ENCODE measurements at regions not wholly inside any gene's neighbourhood (a gene's known extent, or its start where the extent isn't known, plus 50 kb on each side); places are given as distances from the start of the nearest gene placed in this dataset.
"Not testable (repeated sequence)": the region's sequence is repeated elsewhere in the genome, so short reads cannot be mapped to it uniquely, and the experiment has no call there.

DNA sequence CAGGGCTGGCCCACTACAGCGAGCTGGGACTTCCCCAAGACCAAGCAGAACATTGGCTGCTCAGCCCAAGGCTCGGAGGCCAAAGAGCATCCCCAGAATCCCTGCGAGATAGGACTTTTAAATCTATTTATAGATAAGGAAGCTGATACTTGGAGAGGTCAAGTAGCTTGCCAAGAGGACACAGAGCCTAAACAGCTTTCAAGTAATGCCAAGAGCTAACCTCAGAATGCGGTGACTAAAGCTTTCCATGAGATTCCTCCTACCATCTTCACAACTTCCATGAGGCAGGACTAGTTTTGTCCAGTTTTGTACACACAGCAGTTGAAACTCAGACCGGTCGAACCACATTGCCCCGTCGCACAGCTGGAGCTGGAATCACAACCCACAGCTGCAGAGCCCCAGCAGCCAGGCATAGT is 168.1 kb upstream of the TOP1 start:
- DNase-seq: no peak

DNA sequence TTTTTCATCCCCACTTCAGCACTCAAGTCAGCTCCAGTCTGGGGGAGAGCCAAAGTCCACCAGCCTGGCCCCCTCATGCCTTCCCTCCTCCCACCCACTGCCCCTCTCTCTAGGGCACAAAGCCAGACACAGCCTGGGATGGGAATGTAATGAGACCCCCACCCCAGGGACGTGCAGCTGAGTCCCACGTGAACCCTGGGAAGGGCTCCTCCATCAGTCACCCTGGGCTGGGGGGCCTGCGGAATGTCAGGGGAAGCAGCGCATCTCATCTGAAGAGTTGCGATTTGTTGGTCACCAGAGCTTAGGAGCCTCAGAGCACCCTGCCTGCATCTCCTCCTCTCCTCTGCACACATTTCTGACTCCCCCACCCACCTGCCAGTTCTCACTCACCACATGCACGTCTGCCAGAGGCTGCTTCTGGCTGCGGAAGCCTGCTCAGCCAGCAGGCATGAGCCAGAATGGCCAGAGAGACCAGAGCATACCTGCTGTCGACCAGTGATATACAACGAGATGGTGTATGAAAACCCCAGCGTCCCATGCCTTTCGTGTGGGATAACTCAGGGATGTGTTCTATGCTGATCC is 167.1 kb upstream of the TOP1 start:
- no peak for DNase-seq

DNA sequence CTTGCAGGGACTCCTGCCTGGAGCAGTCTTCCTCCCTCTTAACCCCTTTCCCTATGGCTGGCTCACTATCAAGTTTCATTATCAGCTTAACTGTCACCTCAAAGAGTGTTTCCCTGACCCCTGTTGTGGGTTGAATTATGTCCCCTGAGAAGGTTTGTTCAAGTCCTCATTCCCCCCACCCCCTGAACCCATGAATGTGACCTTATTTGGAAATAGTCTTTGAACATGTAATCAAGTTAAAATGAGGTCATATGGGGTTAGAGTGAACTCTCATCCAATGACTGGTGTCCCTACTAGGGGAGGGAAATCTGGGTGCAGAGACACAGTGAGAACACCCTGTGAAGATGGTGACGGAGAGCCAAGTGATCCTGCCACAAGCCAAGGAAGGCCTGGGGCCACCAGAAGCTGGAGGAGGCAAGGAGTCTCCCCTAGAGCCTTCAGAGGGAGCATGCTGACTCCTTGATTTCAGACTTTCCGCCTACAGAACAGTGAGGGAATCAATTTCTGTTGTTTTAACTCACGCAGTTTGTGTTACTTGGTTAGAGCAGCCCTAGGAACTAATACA is 165.2 kb upstream of the TOP1 start:
- DNase-seq: no peak

DNA sequence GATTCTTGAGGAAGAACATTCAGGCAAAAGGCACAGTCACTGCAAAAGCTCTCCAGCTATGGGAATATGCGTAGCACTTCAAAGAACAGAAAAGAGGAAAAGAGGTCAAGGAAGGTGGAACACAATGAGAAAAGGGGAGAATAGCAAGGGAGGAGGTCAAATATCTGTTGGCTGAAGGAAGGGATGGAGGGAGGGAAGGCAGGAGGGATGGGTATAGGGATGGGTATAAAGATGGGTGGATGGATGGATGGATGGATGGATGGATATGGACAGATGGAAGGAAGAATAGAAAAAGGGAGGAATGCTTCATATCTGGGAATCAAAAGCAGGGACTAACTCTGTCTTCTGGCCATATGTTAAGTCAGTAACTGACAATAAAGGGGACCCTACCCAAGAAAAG is 164.2 kb upstream of the TOP1 start:
- no peak for DNase-seq

DNA sequence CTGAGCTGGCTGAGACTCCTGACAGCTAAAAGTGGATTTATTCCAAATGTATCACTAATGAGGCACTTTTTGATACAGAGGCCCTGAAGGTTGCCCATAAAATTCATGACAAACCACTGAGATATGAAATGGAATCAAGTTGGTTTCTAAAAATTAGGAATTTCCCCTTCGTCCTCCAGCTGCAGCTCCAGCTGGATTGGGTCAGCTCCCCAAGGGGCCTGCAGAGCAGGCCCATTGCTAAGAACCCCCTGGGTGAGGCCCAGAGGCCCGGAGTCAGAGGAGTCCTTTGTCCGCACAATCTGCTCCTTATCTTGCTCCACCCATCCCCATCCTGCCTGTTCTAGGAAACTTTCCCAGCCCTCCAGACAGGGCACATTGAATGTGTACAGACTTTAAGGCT is 163.5 kb upstream of the TOP1 start:
- DNase-seq: no peak

DNA sequence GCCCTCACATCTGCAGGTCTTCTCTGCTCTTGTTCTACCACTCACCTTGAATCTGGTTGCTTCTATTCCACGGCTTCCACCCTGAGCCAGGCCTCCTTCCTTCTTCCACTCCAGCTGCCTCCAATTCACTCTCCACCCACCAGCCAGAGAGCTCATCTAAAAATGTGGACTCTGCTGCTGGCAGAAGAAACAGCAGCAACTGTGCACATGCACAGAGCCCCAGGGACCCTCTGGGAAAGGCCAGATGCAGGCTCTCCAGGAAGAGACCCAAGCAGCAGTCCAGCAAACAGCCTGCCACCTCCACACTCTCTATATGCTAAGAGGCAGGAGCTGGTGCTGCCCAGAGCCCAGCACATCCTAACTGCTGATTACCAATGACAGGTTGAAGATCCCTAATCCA is 162.6 kb upstream of the TOP1 start:
- DNase-seq: peak; percentile 36

DNA sequence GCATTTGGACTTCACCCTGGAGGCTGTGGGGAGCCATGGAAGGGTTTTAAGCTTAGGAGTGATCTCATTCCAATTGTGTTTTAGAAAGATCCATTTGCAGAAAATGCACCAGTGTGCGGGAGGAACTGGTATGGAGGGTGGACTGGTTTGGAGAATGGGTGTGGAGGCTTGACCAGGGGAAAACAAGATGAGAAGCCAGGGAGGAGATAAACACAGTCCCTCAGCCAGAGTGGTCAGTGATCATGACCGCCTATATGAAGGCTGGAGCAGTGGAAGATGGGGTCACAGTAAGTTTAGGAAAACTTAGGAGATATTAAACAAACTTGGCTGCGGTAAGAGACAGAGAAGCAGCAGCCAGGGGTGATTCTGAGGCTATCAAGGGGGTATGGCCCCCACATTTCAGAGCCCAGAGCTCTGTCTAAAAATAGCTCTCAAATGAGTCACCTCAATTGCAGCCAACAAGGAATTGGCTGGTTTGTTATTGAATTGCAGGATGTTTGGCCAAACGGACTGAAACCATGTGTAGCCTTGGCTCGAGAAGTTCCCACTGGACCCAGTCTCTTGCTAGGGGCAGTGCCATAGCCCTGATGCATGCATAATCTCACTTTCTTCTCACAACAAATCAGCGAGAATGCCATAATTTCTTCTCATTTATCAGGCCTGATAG is 159.9 kb upstream of the TOP1 start:
- no peak for DNase-seq

DNA sequence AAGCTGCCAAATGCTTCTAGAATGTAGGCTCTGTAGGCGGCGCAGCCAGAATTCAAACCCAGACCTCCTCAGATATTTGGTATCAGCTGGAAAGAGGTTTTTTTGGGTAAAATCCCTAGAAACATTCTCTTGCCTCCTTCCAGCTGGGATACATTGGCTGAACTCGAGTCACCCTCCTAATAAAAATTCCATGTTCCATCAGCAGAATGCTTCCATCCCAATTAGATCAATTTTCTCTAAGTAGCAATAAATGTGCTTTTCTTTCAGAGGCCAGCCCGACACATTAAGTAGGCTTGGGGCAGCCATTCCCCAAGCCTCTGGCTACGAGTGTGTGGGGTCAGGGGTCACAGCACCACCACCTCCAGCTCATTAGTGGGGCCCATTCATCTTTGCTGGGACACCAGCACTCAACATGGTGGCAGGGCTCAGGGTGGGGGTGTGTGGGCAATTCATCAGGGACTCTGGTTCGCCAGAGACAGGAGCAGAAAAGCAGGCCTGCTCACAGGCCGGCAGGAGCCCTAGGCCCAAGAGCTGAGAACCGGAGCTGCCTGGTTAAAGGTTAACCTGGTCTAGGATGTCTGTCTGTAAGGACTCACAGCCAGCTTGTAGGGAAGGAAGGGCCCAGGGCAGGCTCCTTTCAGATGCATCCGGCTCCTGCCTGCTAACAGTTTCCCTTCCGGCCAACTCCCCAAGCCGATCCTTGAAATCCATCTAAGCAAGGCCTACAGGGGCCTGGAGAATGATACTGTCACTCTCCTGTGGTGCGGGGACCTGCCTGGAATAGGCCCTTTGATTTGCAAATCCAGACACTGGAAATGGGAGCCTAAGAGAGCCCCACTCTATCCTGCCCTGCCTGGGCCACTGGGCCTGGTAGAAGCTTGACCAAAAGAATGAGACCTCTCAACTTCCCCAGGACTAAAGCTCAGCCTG is 159.1 kb upstream of the TOP1 start:
- DNase-seq: peak; percentile 66

DNA sequence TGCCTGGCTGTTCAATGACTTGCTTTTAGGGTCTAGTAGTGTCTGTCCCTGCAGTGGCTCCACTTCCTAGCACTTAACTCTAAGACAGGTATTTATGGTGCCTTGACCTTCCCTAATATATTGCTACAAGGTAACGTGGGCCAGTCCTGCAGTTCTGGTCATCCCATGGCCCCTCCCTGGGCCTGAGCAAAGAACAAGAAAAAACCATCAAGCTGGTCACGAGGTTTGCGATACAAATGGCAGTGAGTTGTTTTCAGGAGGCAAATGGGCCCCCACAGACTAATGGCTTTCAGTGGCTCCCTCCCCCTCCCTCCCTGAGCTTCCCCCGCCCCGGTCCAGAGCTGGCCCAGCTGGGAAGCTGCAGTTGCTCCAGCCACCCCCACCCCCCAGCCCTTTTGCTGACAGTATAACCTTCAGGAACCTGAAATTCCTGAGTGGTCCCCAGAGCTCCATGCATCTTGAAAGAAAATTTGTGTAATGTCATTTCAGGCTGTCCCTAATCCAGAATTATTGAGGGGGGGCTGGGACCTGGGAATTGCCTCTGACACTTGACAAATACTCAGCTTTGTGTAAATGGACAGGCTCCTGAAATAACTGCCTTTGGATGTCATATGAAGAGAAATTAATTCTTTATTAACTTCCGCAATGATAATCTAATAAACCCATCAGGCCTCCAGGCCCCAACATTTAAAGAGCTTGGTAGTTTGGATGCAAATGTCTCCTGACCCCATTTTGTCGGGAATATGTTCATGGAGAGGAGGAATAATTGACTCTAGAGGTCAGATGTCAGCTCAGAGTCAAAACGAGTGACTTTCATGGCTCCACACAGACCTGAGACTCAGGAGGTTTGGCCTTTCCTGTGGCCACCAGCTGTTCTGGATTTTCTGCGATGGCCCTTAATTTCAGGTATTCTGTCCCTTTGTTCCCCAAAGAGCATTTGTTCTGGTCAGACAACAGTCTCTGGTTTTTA is 153.2 kb upstream of the TOP1 start:
- peak; percentile 36 for DNase-seq

DNA sequence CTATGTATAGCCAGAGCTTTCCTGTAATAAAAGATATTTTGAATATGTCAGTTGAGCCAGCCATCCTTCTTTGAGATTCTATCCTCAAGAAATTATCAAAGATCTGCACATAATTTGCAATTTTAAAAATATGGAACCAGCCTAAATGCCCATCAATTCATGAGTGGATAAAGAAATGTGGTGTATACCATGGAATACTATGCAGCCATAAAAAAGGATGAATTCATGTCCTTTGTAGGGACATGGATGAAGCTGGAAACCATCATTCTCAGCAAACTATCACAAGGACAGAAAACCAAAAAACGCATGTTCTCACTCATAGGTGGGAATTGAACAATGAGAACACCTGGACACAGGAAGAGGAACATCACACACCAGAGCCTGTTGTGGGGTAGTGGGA is 150.5 kb upstream of the TOP1 start:
- DNase-seq: not testable (repeated sequence)

DNA sequence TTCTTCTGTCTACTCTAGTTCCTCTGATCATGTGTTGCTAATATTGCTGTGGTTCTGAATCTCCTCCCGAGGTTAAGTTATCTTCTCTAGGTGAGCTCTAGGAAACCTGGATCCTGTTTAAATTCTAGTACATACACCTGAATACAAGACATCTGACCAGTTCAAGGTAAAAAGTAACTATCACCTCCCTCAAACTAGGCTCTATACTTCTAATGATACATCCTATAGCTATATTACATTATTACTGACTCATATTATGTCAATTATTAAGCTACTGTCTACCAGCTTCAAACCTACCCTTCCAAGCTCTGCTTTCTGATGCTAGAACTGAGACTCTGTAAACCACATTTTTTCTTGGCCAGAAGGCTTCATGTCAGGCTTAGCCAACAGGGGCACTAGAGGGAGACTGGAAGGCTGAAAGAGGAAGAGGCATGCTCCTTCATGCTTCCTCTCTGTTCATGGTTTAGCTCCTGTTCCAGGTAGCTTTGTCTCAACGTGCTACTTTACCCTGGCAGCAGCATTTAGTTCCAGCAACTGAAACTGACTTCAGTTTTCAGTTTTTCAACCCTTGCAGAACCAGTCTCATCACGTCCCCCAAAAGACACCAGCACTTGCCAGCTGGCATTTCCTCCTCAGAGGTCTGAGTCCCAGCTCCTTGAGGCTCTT is 148.4 kb upstream of the TOP1 start:
- DNase-seq: no peak

DNA sequence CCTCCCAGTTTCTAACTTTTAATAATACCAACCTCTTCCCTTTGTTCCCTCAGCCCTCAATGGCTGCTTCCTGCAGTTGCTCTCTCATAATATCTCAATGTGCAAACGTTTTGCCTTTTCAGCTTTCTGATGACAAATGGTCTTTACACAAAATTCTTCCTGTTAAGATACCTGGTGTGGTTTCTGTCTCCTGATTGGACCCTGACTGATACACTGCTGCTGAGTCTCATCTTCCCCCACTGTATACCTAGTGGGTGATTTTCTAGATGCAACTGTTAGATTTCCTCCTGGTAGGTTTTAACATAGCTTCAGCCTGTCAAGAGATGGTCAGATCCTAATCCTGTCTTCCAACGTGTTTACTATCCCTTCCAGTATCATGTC is 147.9 kb upstream of the TOP1 start:
- DNase-seq: no peak

DNA sequence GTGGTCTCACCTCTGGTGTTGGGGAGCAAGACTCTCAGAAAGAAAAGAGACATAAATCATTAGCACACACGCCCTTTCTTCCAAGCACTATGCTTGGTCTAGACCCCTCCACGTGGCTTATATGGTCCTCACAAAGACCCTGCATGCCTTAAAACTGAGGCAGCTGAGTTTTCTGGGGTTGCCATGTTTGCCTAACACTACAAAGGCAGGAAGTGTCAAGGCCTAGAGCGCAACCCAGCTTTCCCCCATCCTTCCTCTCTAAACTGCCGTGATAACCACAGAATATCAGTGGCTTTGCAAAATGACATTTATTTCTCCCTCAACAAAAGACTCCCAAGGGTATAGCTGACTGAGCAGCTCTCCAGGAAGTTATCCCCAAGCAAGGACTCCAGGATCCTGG is 146.5 kb upstream of the TOP1 start:
- DNase-seq: no peak

DNA sequence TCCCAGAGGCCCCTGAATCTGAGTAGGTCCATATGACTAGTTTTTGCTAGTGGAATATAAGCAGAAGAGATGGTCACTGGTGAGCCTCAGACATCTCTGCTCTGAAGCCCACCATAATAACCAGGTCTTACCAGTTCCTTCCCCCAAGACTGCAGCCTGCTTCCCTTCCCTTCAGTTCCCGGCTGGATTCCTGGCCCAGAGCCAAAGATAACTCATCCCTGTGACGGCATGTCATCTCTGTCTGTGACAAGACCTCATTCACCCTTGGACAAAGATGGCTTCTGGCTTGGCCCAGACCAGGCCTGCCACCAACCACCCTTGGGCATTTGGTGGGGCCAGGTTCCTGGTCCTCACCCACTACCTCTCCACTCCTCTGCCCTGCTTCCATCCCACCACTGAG is 145.5 kb upstream of the TOP1 start:
- DNase-seq: no peak

DNA sequence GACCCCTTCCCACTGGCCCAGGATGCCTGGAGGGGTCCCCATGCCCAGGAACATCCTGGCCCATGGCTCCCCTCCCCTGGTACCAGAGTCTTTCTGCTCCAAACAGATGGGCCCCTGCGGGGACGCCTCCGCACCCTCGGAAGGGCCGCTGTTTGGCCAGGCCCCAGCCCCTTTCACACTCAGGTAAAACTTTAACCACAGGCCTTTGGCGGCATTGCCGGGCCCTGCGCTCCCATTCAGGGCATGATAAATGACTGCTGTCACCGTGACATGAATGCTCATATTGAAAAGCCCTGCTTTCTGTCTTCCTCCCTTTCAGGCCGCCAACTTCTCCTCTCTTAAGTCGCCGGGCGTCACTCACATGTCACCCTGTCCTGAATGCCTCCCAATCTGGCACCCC is 141.5 kb upstream of the TOP1 start:
- DNase-seq: no peak

DNA sequence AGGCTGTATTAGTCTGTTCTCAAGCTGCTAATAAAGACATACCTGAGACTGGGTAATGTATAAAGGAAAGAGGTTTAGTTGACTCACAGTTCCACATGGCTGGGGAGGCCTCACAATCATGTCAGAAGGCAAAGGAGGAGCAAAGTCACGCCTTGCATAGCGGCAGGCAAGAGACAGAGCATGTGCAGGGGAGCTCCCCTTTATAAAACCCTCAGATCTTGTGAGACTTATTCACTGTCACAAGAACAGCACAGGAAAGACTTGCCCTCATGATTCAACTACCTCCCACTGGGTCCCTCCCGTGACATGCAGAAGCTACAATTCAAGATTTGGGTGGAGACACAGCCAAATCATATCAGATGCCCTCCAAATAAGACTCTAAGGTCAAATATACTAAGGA is 139.4 kb upstream of the TOP1 start:
- DNase-seq: not testable (repeated sequence)

DNA sequence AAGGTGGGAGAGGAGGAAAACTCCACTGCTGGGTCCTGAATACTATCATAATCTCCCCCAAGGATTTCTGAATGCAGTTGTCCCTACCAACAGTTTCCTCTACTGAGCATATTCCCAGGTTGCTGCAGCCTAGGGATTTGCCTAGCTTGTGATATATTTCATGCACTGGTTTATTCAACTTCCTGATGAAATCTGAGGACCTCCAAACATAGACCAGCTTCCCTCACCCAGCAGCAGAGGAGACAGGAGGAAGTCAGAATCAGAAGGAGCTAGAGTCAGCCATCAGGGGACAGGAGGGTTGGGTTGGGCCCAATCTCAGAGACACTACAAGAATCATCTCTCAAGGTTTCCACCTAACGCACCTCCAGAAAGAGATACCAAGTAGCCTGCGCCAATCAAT is 138.4 kb upstream of the TOP1 start:
- no peak for DNase-seq

DNA sequence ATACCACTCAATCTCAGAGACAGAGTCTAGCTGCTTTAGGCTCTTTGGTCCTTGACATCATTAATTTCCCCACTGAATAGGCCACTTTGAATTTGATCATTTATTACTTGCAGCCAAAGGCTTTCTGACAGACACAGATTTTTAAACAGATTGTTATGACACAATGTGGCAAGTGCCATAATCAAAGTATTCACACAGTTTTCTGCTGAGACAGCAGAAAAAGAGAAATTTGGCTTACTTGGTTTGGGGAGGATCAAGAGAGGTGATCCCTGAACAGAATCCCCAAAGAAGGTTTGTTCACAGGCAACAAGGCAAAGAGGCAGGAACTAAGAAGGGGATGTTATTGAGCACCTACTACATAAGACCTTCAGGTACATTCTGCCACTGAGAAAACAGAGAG is 138.0 kb upstream of the TOP1 start:
- DNase-seq: no peak

DNA sequence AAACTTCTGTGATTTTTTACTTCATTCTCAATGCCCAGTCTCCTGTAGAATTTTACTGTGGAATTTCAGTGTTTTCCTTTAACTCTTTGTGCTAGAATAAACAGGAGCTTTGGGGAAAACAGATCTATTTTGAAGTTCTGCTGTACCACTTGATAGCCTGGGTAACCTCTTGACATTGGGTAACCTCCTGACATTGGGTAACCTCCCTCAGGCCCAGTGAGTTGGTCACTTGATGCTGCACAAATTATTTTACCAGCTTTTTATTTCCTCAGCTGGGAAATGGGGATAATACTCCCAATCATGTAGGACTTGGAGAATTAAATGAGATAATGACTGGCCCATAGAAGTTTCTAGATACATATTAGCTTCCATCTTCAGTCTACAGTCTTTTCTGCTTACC is 137.3 kb upstream of the TOP1 start:
- no peak for DNase-seq

DNA sequence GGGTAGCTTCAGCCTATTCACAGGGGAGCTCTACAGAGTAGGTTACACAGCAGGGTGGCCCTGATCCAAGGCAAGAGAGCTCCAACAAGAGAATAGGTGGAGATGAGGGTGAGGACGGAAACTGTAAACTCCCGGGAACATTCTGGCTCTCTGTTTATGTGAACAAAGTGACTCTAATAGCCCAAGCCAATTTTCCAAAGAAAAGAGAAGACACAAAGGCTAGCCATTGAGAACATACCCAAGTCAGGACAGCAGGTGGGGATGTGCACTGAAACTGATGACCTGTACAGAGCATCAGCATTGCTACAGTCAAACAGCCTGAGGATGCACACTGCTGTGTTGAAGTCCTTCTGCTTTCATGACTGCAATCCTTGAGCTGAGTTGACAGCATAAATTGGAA is 136.0 kb upstream of the TOP1 start:
- peak; percentile 18 for DNase-seq

DNA sequence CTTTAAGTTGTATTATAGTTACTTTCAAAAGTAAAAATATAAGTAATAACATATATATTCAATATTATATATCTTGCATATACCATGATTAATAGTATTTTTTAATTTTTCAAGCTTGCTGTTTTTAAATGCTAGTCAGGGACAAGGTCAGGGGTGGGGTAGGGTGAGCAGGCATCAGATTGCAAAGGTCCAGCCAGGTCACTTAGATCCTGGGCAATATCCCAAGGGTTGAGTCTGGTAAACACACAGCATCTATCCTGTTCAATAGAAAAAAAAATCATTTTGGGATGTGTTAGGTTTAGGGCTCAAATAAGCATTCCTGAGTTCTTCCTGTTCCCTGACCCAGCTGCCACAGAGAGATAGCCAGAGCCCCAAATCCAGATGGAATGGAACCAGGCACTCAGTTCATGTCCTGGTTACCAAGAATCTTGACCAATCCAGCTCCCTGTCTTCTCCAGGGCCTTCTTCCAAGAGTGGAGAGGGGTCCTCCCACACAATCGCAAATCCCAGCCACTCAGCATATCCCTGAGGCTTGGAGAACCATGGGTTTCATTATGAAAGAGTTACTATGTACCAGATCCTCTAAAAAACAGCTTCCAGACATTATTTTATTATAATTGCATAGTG is 134.9 kb upstream of the TOP1 start:
- DNase-seq: no peak

DNA sequence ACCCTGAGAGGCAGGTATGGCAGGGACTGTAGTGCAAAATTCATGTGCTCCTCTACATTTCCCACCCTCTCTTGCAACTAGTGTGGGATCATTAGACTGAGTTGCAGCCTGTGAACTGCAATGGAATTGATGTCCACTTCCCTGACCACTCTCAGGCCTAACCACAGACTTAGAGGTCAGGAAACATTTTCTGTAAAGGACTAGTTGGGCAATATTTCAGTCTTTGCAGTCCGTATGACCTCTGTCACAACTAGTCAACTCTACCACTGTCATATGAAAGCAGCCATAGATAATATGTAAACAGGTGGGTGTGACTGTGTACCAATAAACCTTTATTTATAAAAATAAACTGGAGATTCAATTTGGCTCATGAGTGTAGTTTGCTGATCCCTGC is 134.4 kb upstream of the TOP1 start:
- DNase-seq: no peak

Data from eye (tissue), 1 donor.